ENCODE measurements at regions not wholly inside any gene's neighbourhood (a gene's known extent, or its start where the extent isn't known, plus 50 kb on each side); places are given as distances from the start of the nearest gene placed in this dataset.
A peak's percentile ranks its signal among the peaks of the same experiment; 100 is the strongest.

- H3K27ac ChIP-seq: no peak overlapping the region
- H3K27me3 ChIP-seq: no peaks in the 10 kb centered on the region
- intact Hi-C loops (cut with DNase I): no loop called here
- no peak for TF ChIP-seq POLR2A (IDR thresholded peaks at IDR 0.05)
- TF ChIP-seq, protein P1, sequence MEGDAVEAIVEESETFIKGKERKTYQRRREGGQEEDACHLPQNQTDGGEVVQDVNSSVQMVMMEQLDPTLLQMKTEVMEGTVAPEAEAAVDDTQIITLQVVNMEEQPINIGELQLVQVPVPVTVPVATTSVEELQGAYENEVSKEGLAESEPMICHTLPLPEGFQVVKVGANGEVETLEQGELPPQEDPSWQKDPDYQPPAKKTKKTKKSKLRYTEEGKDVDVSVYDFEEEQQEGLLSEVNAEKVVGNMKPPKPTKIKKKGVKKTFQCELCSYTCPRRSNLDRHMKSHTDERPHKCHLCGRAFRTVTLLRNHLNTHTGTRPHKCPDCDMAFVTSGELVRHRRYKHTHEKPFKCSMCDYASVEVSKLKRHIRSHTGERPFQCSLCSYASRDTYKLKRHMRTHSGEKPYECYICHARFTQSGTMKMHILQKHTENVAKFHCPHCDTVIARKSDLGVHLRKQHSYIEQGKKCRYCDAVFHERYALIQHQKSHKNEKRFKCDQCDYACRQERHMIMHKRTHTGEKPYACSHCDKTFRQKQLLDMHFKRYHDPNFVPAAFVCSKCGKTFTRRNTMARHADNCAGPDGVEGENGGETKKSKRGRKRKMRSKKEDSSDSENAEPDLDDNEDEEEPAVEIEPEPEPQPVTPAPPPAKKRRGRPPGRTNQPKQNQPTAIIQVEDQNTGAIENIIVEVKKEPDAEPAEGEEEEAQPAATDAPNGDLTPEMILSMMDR (IDR thresholded peaks at IDR 0.05): no peak
- WGBS, 4 donors: 69 to 76% (median 70%) methylated on average over 4 of the region's 4 CpGs
- no peaks in the 10 kb centered on the region for H3K36me3 ChIP-seq (replicated peaks in 1 of 2)
- peak in 2 of 7 donors; percentile 6 to 13 for DNase-seq
- no peaks in the 10 kb centered on the region for H3K9me3 ChIP-seq (replicated peaks in 1 of 3)
- no peaks in the 10 kb centered on the region for H3K4me1 ChIP-seq (replicated peaks in 1 of 2)
- no peak overlapping the region for H3K4me3 ChIP-seq
These were observed 109.2 kb upstream of the GPC1 start for GRCh38 chr2:240326246-240326645.

- peak in 2 of 7 donors; percentile 15 to 35 for DNase-seq
- no peak for TF ChIP-seq POLR2A (IDR thresholded peaks at IDR 0.05)
- TF ChIP-seq, protein P1 (IDR thresholded peaks at IDR 0.05): no peak
- WGBS, 4 donors: 91 to 94% (median 93%) methylated on average over 9 of the region's 9 CpGs
These were observed 108.6 kb upstream of the GPC1 start for GRCh38 chr2:240326886-240327285.

GRCh38 chr2:240327566-240327965 lies 107.9 kb upstream of the GPC1 start:
- Histone ChIP-seq H3K36me3 (replicated peaks in 1 of 2) (no peaks in the 10 kb centered on the region), H3K27me3 (no peaks in the 10 kb centered on the region), H3K4me3 (no peak overlapping the region), H3K4me1 (replicated peaks in 1 of 2) (no peaks in the 10 kb centered on the region), H3K9me3 (replicated peaks in 1 of 3) (no peaks in the 10 kb centered on the region), H3K27ac (no peak overlapping the region)
- 92 to 95% (median 94%) methylated on average over 10 of the region's 10 CpGs for WGBS, 4 donors
- intact Hi-C loops (cut with DNase I): no loop called here
- no peak for TF ChIP-seq POLR2A (IDR thresholded peaks at IDR 0.05)
- TF ChIP-seq, protein P1 (IDR thresholded peaks at IDR 0.05): no peak
- DNase-seq: peak in 2 of 7 donors; percentile 11 to 30

More at GRCh38 chr2:240326886-240327285, 108.6 kb upstream of the GPC1 start:
- H3K4me1 ChIP-seq (replicated peaks in 1 of 2): no peaks in the 10 kb centered on the region
- no peak overlapping the region for H3K4me3 ChIP-seq
- intact Hi-C loops (cut with DNase I): no loop called here
- H3K27ac ChIP-seq: no peak overlapping the region
- H3K36me3 ChIP-seq (replicated peaks in 1 of 2): no peaks in the 10 kb centered on the region
- no peaks in the 10 kb centered on the region for H3K27me3 ChIP-seq
- no peaks in the 10 kb centered on the region for H3K9me3 ChIP-seq (replicated peaks in 1 of 3)

DNA sequence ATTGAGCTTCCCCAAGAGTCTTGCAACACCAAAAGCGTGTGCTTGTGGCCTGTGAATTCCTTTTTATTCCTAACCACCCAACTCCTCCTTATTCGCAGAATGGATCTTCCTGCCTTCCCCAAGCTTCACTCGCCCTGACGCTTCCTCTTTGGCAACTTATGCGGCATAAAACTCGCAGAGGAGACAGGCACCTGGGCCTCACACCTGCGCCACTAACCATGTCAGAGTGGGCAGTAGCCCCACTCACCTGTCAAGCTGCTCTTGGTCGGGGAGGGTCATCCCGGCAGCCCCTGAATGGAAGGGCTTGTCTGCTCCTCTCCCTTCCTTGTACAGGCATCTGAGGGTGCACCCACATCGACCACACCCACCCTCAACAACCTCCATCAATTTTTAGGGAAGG lies 106.9 kb upstream of the GPC1 start:
- no peak overlapping the region for H3K4me3 ChIP-seq
- DNase-seq: peak in 2 of 7 donors; percentile 9 to 11
- no peak overlapping the region for H3K27ac ChIP-seq
- no peaks in the 10 kb centered on the region for H3K9me3 ChIP-seq (replicated peaks in 1 of 3)
- H3K27me3 ChIP-seq: no peaks in the 10 kb centered on the region
- H3K4me1 ChIP-seq (replicated peaks in 1 of 2): no peaks in the 10 kb centered on the region
- WGBS, 4 donors: 88 to 92% (median 90%) methylated on average over 7 to 10 of the region's 10 CpGs
- no peak for TF ChIP-seq POLR2A (IDR thresholded peaks at IDR 0.05)
- TF ChIP-seq, protein P1 (IDR thresholded peaks at IDR 0.05): no peak
- intact Hi-C loops (cut with DNase I): no loop called here
- no peaks in the 10 kb centered on the region for H3K36me3 ChIP-seq (replicated peaks in 1 of 2)
